Fibroblast of villous mesenchyme (primary cell): ENCODE measurements at regions not wholly inside any gene's neighbourhood (a gene's known extent, or its start where the extent isn't known, plus 50 kb on each side); places are given as distances from the start of the nearest gene placed in this dataset.

ENCODE experiments used
- DNase-seq: peaks from one replicate; pipeline ENCODE4 v3.0.0-alpha.2; 2010; ENCODE audit warnings: low read depth
- H3K4me3 ChIP-seq: 2 replicates; pipeline ENCODE4 v1.5.1; 2011; ENCODE audit warnings: low read depth, mild to moderate bottlenecking, low read length
- CTCF ChIP-seq: IDR thresholded peaks from 2 replicates; pipeline ENCODE4 v1.5.1; 2012; ENCODE audit warnings: low read depth, mild to moderate bottlenecking, low read length; ENCODE audit not compliant: insufficient read depth

GRCh38 chr5:101676646-101677045 is 619.4 kb downstream of the SLCO4C1 start:
- H3K4me3 ChIP-seq, result no peak overlapping the region
- TF ChIP-seq CTCF, result no peak
- DNase-seq, result no peak

- H3K4me3 ChIP-seq, result no peak overlapping the region
- DNase-seq, result no peak
- TF ChIP-seq CTCF, result no peak
Measured at GRCh38 chr5:101675510-101676219, 620.4 kb downstream of the SLCO4C1 start.

- no peak overlapping the region for H3K4me3 ChIP-seq
- DNase-seq, result no peak
- no peak for TF ChIP-seq CTCF
Measured at GRCh38 chr5:101673120-101673519, 623.0 kb downstream of the SLCO4C1 start.

- DNase-seq, result no peak
- TF ChIP-seq CTCF, result no peak
Measured at GRCh38 chr5:101664071-101664791, 631.9 kb downstream of the SLCO4C1 start.

GRCh38 chr5:101663543-101663942 is 632.5 kb downstream of the SLCO4C1 start:
- no peak for DNase-seq
- TF ChIP-seq CTCF, result no peak
- no peak overlapping the region for H3K4me3 ChIP-seq

More at GRCh38 chr5:101664071-101664791, 631.9 kb downstream of the SLCO4C1 start:
- no peak overlapping the region for H3K4me3 ChIP-seq

- DNase-seq, result no peak
- no peak for TF ChIP-seq CTCF
- H3K4me3 ChIP-seq, result no peak overlapping the region
Measured at GRCh38 chr5:101662263-101662662, 633.8 kb downstream of the SLCO4C1 start.
